Rectal smooth muscle tissue (tissue), 1 donor: ENCODE measurements at regions not wholly inside any gene's neighbourhood (a gene's known extent, or its start where the extent isn't known, plus 50 kb on each side); places are given as distances from the start of the nearest gene placed in this dataset.

Source experiments
- H3K27ac ChIP-seq: one replicate; pipeline ENCODE4 v1.7.0; 2013; ENCODE audit warnings: low read depth, low read length, inconsistent platforms
- H3K27me3 ChIP-seq: one replicate; pipeline ENCODE4 v1.7.0; 2013; ENCODE audit warnings: low read length; ENCODE audit not compliant: control insufficient read depth, insufficient read depth
- H3K36me3 ChIP-seq: one replicate; pipeline ENCODE4 v1.7.0; 2013; ENCODE audit warnings: low read length; ENCODE audit not compliant: control insufficient read depth, insufficient read depth
- H3K4me1 ChIP-seq: one replicate; pipeline ENCODE4 v1.7.0; 2013; ENCODE audit warnings: low read length; ENCODE audit not compliant: control insufficient read depth, insufficient read depth
- H3K4me3 ChIP-seq: one replicate; pipeline ENCODE4 v1.7.0; 2013; ENCODE audit warnings: low read length
- H3K9ac ChIP-seq: one replicate; pipeline ENCODE4 v1.7.0; 2013; ENCODE audit warnings: low read length

- Histone ChIP-seq H3K36me3 (no peaks in the 10 kb centered on the region), H3K27ac (no peak overlapping the region), H3K4me1 (no peaks in the 10 kb centered on the region), H3K27me3 (no peaks in the 10 kb centered on the region), H3K9ac (no peak overlapping the region), H3K4me3 (no peak overlapping the region)
These were observed 129.7 kb upstream of the TMEM161B start for GRCh38 chr5:88398316-88398715.

GRCh38 chr5:88396751-88397281 lies 128.2 kb upstream of the TMEM161B start:
- no peaks in the 10 kb centered on the region for H3K4me1 ChIP-seq
- no peaks in the 10 kb centered on the region for H3K36me3 ChIP-seq
- H3K4me3 ChIP-seq = no peak overlapping the region
- no peak overlapping the region for H3K27ac ChIP-seq
- H3K27me3 ChIP-seq = no peaks in the 10 kb centered on the region
- H3K9ac ChIP-seq = no peak overlapping the region

- no peaks in the 10 kb centered on the region for H3K36me3 ChIP-seq
- H3K27me3 ChIP-seq = no peaks in the 10 kb centered on the region
- no peak overlapping the region for H3K9ac ChIP-seq
- no peak overlapping the region for H3K27ac ChIP-seq
- H3K4me3 ChIP-seq = no peak overlapping the region
- no peaks in the 10 kb centered on the region for H3K4me1 ChIP-seq
These were observed 127.4 kb upstream of the TMEM161B start for GRCh38 chr5:88396000-88396535.

- H3K27ac ChIP-seq = no peak overlapping the region
These were observed 126.6 kb upstream of the TMEM161B start for GRCh38 chr5:88395264-88395663.

GRCh38 chr5:88394536-88395175 lies 126.0 kb upstream of the TMEM161B start:
- no peak overlapping the region for H3K4me3 ChIP-seq
- H3K9ac ChIP-seq = no peak overlapping the region
- no peaks in the 10 kb centered on the region for H3K4me1 ChIP-seq
- no peaks in the 10 kb centered on the region for H3K27me3 ChIP-seq
- H3K27ac ChIP-seq = no peak overlapping the region
- H3K36me3 ChIP-seq = no peaks in the 10 kb centered on the region

More at GRCh38 chr5:88395264-88395663, 126.6 kb upstream of the TMEM161B start:
- Histone ChIP-seq H3K4me3 (no peak overlapping the region), H3K27me3 (no peaks in the 10 kb centered on the region), H3K9ac (no peak overlapping the region), H3K36me3 (no peaks in the 10 kb centered on the region), H3K4me1 (no peaks in the 10 kb centered on the region)

- Histone ChIP-seq H3K27me3 (no peaks in the 10 kb centered on the region), H3K27ac (no peak overlapping the region), H3K9ac (no peak overlapping the region), H3K36me3 (no peaks in the 10 kb centered on the region), H3K4me3 (no peak overlapping the region), H3K4me1 (no peaks in the 10 kb centered on the region)
These were observed 125.3 kb upstream of the TMEM161B start for GRCh38 chr5:88393716-88394535.

- no peak overlapping the region for H3K27ac ChIP-seq
These were observed 124.4 kb upstream of the TMEM161B start for GRCh38 chr5:88393042-88393441.

GRCh38 chr5:88391991-88392390 lies 123.3 kb upstream of the TMEM161B start:
- no peak overlapping the region for H3K27ac ChIP-seq
- H3K4me1 ChIP-seq = no peaks in the 10 kb centered on the region
- H3K36me3 ChIP-seq = no peaks in the 10 kb centered on the region
- no peaks in the 10 kb centered on the region for H3K27me3 ChIP-seq
- H3K9ac ChIP-seq = no peak overlapping the region
- H3K4me3 ChIP-seq = no peak overlapping the region

More at GRCh38 chr5:88393042-88393441, 124.4 kb upstream of the TMEM161B start:
- Histone ChIP-seq H3K4me1 (no peaks in the 10 kb centered on the region), H3K9ac (no peak overlapping the region), H3K4me3 (no peak overlapping the region), H3K36me3 (no peaks in the 10 kb centered on the region), H3K27me3 (no peaks in the 10 kb centered on the region)

GRCh38 chr5:88391116-88391515 lies 122.5 kb upstream of the TMEM161B start:
- no peak overlapping the region for H3K4me3 ChIP-seq
- no peak overlapping the region for H3K27ac ChIP-seq
- H3K36me3 ChIP-seq = no peaks in the 10 kb centered on the region
- no peak overlapping the region for H3K9ac ChIP-seq
- H3K4me1 ChIP-seq = no peaks in the 10 kb centered on the region
- H3K27me3 ChIP-seq = no peaks in the 10 kb centered on the region

GRCh38 chr5:88390481-88390880 lies 121.8 kb upstream of the TMEM161B start:
- Histone ChIP-seq H3K27me3 (no peaks in the 10 kb centered on the region), H3K9ac (no peak overlapping the region), H3K4me3 (no peak overlapping the region), H3K4me1 (no peaks in the 10 kb centered on the region), H3K27ac (no peak overlapping the region), H3K36me3 (no peaks in the 10 kb centered on the region)

GRCh38 chr5:88390096-88390441 lies 121.4 kb upstream of the TMEM161B start:
- H3K27ac ChIP-seq = no peak overlapping the region
- H3K27me3 ChIP-seq = no peaks in the 10 kb centered on the region
- no peaks in the 10 kb centered on the region for H3K4me1 ChIP-seq
- no peaks in the 10 kb centered on the region for H3K36me3 ChIP-seq
- H3K4me3 ChIP-seq = no peak overlapping the region
- no peak overlapping the region for H3K9ac ChIP-seq

GRCh38 chr5:88389338-88390095 lies 120.9 kb upstream of the TMEM161B start:
- Histone ChIP-seq H3K9ac (no peak overlapping the region), H3K36me3 (no peaks in the 10 kb centered on the region), H3K4me1 (no peaks in the 10 kb centered on the region), H3K4me3 (no peak overlapping the region), H3K27me3 (no peaks in the 10 kb centered on the region), H3K27ac (no peak overlapping the region)
